ENCODE measurements at regions not wholly inside any gene's neighbourhood (a gene's known extent, or its start where the extent isn't known, plus 50 kb on each side); places are given as distances from the start of the nearest gene placed in this dataset.

DNA sequence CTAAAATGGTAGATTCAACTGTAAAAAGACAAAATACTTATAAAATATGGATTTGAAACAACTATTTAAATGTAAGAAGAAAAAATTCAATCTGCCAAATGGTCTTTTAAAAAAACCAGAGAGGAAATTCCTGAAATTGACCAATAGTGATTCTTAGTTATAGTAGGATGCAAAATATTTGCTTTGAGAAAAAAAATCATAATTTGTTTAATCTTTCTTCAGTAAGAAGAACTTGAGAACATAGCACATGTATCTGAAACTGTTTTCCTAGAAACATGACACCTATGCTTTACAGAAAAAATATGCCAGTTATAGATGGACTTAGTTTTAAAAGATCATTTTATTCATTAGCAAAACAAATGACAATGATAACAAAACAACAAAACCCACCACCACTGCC, 186.9 kb upstream of the CD180 start:
- DNase-seq: no peak

DNA sequence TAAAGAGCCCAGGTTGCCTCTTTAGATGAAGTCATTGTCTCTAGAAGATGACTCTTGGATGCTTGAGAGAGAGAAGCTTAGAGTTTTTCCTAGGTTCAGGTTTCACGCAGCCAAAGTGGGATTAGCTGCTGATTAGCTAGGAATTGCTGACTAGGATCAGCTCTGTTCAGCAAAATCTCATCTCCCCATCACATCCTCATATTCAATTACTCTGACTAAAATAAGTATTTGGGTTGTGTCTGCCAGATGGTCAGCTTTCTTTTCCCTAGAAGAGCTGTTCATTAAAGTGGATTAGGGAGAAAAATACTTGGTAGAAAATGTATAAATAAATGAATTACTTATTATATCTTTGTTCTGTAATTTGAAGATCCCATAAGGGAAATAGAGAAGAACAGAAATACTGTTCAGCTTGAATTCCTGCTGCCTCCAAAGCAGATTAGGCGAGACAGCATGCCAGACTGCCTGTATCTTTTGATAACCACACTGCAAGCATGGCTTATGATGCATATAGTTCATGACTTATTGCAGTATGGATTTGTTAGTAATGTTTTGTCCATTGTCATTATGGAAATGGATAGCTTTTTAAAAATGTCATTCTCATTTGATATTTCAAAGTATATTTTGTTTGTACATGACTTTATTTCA, 184.8 kb upstream of the CD180 start:
- DNase-seq: no peak

DNA sequence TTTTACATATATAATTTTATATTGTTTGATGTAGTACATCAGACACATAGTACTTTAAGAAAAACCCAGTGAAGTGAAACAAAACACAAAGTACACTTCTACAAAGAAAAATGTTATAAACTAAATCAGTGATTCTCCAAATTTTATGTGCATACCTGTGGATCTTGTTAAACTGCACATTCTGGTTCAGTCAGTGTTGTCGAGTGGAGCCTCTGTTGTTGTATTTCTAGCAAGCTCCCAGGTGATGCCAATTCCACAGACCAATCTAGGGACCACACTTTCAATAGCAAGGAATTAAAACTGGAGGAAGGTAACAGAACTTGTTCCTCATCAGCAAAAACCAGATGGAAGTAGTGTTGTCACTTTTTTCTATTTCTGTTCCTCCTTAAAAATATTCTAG, 183.8 kb upstream of the CD180 start:
- DNase-seq: no peak

DNA sequence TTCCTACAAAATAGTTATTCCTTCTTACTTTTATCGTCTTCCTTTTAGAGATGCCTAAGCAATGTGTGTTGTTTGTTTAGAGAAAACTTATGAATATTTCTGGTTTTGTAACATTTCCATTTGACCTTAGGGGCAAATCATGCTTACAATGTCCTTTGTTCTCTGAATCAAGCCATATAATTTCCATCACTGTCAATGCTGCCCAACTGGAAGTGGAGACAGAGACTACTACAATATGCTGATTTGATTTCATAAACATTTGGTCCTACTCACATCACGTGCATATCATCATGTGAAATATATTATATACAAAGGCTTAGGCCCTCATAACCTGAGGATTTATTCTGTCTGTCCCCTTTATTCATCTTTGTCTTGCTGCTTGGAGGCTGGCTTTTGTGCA, 183.2 kb upstream of the CD180 start:
- DNase-seq: no peak

DNA sequence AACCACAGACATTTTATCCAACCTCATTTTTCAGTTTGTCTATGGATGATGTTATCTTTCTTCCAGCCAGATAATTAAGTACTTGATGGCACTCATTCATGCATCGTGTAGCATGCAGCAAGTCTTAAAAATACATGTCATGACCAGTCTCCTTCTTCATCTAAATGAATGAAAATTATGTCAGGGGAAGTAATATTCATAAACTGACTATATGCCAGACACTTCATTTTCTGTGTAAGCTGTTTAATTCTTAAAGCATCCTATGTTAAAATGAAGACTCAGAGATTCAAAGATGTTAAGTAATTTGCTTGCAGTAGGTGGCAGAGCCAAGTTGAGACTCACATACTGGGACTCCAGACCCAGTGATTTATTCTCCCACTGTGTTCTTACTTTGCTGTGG, 181.7 kb upstream of the CD180 start:
- DNase-seq: no peak

DNA sequence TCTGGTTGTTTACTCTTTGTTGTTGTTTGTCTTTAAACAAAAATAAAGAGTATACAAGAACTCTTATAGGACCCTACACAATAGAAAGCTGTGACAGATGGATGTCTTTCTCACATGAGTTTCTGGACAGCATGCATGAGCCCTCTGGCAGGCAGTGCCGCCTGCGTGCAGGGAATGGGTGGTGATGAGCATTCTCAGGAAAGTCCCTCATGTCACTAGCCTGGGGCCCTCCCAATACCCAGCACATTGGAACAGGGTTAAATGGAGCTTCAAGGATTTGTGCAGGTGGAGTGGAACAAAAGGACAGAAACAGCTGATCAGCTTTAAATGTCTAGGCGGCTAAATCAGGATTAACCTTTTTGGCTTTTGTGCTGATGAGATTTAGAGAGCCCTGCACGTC, 181.0 kb upstream of the CD180 start:
- no peak for DNase-seq

DNA sequence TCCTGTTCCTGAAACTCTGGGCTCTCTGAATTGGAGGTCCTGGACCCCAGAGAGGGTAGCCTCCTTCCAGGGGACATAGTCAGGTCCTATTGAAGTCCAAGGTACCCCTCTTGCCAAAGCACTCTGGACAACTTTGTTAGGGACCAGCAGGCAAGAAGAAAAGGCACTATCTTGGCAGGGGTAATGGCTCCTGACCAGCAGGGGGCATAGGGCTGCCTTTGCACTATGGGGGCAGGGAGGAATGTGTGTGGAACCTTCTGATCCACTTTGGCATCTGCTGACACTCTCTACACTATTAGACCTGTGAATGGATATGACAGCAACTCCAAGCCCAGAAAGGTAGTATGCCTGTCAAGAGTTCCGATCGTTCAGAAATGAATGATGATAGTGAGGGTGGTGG, 179.0 kb upstream of the CD180 start:
- no peak for DNase-seq

DNA sequence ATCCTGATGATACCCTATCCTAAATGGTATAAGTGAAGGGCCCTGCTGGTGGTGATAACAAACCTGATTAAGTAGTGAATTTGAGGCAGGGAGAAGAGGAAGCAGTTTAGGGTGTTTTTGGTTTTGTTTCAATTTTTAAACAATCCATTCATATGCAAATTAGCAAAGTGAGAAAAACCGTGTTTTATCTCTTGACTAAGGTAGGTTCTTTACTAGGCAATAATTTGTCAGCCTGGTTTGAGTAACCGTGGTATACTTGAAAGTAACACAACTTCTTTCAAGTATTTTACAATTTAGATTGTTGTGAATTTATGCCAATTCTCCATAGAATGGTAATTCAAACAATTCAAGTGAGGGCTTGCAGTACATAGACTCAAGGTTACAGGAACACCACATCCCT, 177.8 kb upstream of the CD180 start:
- DNase-seq: no peak

DNA sequence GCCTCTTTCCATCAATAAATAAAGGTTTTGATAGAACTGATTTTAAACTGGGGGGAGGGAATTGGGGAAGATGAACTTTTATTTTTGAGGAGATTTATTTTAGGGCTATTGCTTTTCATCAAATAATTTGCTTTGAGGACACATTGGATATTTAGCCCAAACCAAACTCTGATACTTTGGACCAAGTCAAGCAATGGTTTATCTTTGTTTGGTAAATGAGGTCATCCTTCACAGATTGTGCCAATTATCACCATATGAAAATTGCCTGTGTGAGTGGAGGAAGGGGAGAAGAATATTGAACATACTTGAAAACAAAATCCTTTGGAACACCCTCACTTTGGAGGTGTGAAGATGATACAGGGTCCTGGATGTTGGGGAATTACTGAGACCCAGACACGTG, 176.9 kb upstream of the CD180 start:
- no peak for DNase-seq

DNA sequence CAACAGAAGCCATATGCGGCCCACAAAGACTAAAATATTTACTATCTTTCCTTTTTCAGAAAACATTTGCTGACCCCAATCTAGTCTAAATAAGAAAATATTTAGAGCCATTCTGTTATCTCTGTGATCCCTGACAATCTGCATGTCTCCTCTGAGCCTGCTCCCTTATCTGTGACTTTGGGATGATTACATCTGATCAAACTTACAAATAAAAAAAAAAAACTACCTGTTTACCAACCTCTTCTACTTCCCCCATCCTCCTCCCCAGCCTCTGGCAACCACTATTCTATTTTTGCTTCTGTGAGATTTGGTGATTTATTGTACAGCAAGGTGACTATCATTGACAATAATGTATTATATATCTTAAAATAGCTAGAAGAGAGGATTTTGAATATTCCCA, 176.3 kb upstream of the CD180 start:
- DNase-seq: no peak

DNA sequence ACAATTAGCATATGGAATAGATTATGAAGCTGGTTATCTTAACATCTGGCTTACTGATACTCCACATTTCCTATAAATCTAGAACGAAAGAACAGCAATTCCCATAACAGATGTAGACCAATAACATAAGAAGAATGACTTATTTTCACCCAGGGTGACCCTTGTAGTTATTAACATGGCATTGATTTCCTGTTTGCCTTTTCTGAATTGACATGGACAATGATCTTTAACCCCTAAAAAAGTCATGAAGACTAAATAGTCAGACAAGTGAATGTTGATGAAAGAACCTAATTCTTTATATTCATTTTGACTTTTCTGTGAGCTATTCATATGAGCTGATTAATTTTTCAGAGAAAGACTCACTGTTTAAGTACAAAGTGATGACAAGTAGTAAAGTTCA, 175.3 kb upstream of the CD180 start:
- no peak for DNase-seq

DNA sequence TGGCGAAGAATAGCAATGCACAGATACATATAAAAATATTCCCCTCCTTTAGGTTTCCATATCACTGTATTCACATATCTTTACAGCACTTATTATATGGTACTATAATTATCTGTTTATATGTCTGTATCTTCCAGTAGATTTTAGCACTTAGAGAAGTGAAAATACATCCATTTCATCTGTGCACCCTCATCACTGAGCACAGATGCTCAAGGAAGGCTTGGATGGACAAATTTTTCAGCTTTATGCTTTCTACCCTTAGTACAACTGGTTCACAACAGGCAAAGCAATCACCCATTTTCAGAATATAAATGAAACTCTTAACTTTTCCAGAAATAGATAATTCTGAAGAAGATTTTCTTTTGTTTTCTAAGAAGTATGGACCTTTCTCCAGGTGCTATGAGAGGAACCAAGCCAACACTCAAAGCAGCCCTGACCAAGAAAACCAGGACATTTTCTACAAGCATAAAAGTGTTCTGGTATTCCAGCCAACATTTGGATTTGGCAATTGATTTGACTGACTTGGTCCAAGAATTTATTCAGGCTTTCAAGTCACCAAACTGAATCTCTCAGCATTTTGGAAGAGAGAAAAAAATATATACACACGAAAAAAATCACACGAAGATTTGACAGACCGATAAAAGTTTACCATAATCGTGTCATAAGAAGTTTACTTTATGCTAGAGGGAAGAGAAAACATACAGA, 170.2 kb upstream of the CD180 start:
- DNase-seq: no peak

DNA sequence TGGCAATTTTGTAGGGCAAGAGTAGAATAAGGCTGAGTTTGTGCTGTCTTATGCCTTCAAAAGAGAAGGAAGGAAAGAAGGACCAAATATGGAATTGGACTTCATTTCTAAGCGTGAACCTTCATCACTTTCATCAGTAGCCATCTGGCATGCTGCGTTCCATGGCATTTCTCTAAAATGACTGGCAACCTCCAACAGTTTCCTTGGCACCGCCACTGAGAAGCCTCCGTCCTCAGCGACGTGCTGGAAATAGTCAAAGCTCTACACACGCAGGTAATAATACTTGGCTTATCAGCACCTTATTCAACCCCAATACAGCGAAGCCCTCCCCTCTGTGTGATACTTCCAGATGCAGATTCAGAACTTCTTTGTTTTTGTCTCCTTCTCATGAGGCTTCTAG, 169.7 kb upstream of the CD180 start:
- no peak for DNase-seq

DNA sequence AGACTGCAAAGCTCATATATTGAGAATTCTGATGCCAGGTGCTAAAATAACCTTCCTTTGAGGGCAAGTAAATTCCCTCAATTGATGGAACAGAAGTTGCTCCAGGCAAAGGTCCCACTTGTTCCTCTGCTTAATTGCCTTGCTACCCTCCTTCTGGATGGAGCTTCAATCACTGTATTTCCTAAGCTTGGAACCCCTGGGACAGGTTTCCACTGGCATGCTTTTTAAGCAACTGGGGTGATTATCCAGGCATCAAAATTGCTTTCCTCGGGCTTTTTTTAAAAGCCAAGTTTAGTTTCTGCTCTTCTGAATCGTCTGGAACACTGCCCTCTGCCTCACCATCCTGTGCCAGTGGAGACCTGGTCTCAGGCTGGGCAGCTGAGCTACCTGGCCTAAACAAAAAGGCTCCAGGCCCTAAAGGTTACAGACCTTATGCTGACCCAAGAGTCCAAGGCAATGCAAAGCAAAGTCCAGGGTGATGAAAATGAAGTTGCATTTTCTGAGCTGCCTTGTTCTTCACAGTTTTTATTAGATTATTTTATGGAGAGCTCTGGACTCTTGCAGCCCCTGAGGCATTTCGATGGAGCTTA, 167.9 kb upstream of the CD180 start:
- DNase-seq: no peak

DNA sequence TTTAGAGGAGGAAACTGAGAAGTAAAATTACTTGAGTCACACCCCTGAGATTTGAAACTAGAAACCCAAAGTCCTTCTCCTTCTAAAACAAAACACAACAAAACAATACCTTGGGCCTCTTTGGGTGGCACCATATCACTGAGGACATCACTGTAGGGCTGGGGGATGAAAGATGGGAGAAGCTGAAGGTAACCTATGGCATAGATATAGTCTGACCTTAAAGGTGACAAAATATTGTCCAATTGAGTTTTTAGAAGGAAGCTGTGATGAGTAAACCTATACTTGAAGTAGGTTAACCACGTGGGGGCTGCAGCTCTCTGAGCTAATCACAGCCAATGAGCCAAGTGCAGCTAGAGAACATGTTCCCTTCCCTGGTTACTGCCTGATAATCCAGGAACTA, 167.4 kb upstream of the CD180 start:
- no peak for DNase-seq

DNA sequence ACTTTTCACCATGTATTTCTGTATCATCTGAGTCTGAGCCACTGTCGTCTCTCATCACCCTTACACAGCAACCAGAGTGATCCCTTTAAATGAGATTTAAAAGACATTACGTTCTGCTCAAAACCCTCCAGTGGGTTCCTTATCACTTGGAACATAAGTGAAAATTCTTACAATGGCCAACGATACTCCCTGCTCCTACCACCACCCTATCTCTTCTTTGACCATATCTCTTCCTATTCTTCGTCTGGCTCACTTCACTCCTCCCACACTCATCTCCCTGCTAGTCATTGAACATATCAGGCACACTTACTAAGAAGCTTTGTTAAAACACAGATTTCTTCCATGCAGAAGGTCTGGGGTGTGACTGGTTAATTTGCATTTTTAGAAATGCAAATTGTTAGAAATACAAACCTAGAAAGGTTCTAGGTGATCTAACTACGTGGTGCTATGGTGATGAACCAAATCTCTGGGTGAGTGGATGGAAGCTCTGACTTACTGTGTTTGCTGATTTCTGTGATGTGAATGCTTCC, 166.6 kb upstream of the CD180 start:
- no peak for DNase-seq

DNA sequence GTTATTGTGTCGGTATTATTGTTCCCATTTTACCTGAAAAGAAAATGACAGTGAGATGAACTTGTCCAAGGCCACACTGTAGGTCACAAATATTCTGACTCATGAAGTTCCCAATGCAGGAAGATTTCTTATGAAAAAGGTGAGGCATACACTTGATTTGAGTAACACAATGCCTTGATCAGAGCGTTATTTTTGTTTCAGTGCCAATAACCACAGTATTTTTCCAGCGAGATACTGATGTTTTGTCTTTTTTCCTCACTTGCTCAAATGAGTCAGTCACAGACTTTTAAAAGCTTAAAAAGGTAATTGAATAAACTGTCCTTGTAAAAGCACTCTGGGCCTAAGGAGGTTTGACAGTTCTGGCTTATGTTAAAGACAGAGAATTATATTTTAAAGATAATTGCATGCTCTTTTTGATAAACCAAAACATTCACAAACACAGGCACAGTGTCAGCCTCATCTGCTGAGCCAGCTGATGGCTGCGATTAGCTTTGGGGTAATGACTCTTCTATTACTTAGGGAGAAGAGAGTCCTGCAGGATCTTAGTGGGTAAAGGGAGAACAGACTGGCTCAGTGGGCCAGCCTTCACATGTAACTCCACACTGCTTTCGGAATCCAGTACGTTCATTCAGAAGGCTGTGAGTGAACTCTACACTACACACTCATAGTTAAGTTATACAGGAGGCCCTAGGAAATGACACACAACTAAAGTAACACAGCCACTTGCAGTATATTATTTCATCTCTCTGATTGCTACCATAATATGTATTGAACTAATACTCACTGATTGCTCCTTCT, 165.5 kb upstream of the CD180 start:
- no peak for DNase-seq

DNA sequence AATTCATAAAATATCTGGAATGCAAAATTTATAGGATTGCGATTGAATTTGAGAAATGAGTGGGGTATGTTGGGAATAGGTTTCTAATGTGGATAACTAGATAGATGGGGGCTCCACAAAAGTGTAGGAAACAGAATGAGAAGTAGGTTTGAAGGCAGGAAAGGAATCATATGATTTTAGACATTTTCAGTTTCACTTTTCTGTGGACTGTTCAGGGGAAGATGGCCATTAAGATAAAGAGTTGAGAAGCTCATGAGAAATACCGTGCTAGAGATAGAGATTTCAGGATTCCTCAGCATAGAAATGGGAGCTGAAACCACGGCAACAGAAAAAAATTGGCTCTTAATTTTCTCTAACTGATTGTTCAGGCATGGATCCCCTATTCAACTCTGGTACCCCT, 163.4 kb upstream of the CD180 start:
- DNase-seq: no peak

DNA sequence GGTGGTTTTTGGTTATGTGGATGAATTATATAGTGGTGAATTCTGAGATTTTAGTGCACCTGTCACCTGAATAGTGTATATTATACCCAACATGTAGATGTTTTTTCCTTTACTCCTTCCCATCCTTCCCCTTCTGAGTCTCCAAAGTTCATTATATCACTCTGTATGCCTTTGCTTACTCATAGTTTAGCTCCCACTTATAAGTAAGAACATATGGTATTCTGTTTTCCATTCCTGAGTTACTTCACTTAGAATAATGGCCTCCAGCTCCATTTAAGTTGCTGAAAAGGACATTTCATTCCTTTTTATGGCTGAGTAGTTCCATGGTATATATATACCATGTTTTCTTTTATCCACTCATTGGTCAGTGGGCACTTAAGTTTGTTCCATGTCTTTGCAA, 161.6 kb upstream of the CD180 start:
- no peak for DNase-seq

DNA sequence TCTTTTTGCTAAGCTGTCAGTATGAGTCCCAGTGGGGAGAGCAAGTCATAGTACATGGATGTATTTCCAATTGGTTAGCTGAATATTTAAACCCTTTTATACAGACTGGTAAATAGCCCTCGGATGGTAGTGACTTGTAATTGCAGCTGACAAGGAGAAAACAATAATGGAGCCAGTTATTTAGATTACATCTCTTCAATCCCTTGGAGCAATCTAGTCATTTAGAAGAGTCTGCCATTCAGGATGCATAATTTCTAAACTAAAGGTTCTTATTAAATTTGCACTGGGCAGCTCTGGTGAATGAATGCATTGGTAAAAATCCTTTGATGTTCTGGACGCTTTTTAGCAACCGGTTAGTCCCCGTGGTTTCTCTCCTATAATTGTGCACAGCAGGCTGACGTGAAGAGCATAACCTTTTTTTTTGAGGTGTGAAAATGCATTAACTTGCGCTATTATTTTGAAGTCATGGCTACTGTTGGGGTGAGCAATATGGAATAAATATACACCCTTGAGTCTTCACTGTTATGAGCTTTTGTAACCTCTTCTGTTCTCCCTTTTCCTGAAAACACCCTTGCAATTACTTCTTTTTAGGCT, 158.6 kb upstream of the CD180 start:
- no peak for DNase-seq

DNA sequence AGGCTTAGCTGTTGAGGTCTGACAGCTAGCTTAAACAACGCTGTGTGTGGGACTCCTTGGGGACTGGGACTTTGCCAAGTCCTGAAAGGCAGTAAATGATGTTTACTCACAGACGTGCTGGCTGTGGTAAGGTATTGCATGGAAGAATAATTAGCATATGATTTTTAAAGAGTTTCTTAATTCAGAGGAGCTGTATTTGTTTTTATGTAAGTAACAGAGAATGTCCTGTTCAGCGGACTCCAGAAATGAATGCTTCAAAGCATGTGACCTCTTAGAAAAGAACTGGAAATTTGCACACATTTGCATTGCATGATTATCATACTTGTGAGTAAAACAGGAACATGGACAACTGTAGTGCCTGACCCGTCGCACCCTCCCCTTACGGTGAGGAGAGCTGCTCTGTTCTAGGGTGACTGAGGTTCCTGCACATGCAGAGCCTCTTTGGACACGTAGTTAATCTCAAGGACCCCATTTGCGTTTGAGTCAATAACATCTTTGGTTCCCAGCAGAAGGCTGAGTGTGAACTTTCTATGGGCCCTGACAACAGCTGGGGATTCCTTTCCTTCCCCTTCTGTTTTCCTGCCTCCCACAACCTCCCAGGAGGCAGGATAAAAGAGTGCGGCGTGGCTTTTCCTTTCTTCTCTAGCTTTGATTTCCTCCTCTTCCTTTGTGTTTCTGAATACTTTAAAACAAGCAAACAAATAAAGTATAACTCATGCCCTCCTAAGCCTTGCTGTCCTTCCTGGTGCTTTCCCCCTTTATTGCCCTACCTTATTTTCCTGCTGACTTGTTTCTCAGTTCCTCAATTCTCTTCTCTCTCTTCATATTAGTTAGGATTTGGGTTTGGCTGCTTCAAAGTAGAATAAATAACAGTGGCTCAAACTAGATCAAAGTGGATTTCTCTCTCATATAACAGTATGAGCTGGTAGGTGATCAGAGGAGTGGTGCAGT, 157.2 kb upstream of the CD180 start:
- no peak for DNase-seq

DNA sequence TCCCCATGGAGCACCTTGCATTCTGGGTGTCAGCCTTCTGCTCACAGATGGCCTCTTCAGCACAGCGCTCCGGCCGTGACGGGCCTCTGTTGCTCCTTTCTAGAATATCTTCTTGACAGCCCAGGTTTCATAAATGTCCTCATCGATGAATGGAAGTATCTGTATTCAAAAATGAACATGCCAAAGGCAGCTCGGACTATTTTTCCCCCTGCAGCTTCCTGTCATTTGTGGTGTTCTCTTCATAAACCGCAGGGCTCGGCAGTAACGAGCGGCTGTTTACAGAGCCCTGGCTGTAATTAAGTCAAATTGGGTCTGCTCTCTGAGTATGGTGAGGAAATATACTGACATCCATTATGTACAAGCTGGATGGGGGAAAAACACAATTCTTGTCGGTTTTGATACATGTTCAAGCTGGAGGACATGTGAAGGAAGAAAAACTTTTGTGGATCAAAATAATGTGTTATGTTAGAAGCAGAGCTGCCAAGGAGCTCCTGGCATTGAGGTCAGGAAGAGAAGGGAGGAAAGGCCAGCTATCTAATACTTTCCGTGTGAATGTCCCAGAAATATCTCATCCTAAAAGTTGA, 154.1 kb upstream of the CD180 start:
- peak; percentile 32 for DNase-seq

All from femur (tissue), 1 donor.